ENCODE measurements at regions not wholly inside any gene's neighbourhood (a gene's known extent, or its start where the extent isn't known, plus 50 kb on each side); places are given as distances from the start of the nearest gene placed in this dataset.

DNA sequence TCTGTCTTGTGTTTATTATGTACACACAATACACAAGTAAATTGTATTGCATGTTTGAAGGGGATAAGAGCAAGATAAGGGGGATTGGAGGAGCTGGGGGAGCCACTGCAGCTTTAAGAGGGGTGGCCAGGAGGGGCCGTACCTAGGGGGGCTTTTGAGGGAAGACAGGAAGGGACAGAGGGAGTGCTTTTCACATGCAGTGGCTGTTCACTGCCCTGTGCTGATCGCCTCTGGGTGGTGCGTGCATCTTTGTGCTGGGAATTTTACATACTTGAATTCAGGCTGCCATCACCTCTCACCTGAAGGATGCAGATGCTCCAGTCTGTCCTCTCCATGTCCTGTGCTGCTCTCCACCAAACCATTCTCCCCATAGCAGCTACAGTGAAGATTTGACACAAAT is 179.5 kb downstream of the PTPRU start:
- H3K4me3 ChIP-seq (ENCODE audit: low read length), result no peak overlapping the region
- H3K27me3 ChIP-seq (ENCODE audit: control insufficient read depth, insufficient read depth, low read length, poor library complexity, severe bottlenecking), result no peaks in the 10 kb centered on the region
- Mint-ChIP-seq H3K27me3 (ENCODE audit: insufficient read depth) (peaks cover 4% of the 10 kb centered on the region), H3K4me1 (peaks cover 16% of the 10 kb centered on the region), H3K27ac (no peak overlapping the region), H3K4me3 (no peak overlapping the region), H3K9me3 (peaks cover 3% of the 10 kb centered on the region), H3K36me3 (ENCODE audit: low read depth) (no peaks in the 10 kb centered on the region)
- H3K9ac ChIP-seq (ENCODE audit: extremely low read depth, low read length, poor library complexity, severe bottlenecking), result no peak overlapping the region
- TF ChIP-seq, protein P1, sequence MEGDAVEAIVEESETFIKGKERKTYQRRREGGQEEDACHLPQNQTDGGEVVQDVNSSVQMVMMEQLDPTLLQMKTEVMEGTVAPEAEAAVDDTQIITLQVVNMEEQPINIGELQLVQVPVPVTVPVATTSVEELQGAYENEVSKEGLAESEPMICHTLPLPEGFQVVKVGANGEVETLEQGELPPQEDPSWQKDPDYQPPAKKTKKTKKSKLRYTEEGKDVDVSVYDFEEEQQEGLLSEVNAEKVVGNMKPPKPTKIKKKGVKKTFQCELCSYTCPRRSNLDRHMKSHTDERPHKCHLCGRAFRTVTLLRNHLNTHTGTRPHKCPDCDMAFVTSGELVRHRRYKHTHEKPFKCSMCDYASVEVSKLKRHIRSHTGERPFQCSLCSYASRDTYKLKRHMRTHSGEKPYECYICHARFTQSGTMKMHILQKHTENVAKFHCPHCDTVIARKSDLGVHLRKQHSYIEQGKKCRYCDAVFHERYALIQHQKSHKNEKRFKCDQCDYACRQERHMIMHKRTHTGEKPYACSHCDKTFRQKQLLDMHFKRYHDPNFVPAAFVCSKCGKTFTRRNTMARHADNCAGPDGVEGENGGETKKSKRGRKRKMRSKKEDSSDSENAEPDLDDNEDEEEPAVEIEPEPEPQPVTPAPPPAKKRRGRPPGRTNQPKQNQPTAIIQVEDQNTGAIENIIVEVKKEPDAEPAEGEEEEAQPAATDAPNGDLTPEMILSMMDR (conservative IDR thresholded peaks at IDR 0.05), result no peak
- H3K4me1 ChIP-seq (ENCODE audit: control insufficient read depth, insufficient read depth, low read length), result no peaks in the 10 kb centered on the region
- H3K27ac ChIP-seq (ENCODE audit: low read depth, low read length), result no peak overlapping the region
- H3K9me3 ChIP-seq (ENCODE audit: control insufficient read depth, low read length), result peaks cover 6% of the 10 kb centered on the region
- H3K36me3 ChIP-seq (ENCODE audit: control insufficient read depth, insufficient read depth, low read length), result no peaks in the 10 kb centered on the region
- DNase-seq, result no peak
- WGBS, 2 experiments (ENCODE audit: insufficient coverage in 1 of 2, insufficient read length in 1 of 2), result 86 to 92% methylated on average over 2 to 3 of the region's 3 CpGs

DNA sequence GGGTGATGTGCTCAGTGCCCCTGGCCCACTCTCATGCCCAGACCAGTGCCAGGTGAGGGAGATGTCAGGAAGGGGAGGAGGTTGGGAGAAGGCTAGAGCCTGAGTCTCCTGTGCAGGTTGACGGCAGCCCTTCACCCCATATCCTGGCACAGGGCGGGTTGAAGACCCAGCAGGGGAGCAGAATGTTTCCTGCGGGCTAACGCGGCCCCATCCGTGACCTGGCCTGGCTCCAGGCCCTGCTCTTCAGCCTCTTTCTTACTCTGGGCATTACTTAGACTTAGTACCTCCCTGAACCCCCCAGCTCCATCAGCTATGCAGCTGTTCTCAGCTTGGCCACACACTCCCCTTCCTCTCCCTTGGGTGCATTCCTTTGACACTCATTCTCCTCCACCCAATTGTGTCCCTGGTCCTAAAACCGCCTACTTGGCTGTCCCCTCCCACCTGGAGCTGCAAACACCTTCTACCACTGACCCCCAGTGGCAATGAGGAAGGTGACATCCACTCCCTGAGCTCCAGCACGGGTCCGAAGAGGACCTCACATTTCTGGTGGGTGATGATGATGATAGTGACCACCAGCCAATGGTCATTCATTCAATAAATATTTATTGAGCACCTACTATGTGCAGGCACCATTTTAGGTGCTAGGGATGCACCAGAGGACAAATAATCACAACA is 179.0 kb downstream of the PTPRU start:
- Histone ChIP-seq H3K4me3 (ENCODE audit: low read length) (no peak overlapping the region), H3K27ac (ENCODE audit: low read depth, low read length) (no peak overlapping the region), H3K4me1 (ENCODE audit: control insufficient read depth, insufficient read depth, low read length) (no peaks in the 10 kb centered on the region), H3K9ac (ENCODE audit: extremely low read depth, low read length, poor library complexity, severe bottlenecking) (no peak overlapping the region), H3K36me3 (ENCODE audit: control insufficient read depth, insufficient read depth, low read length) (no peaks in the 10 kb centered on the region), H3K9me3 (ENCODE audit: control insufficient read depth, low read length) (peaks cover under 1% of the 10 kb centered on the region), H3K27me3 (ENCODE audit: control insufficient read depth, insufficient read depth, low read length, poor library complexity, severe bottlenecking) (no peaks in the 10 kb centered on the region)
- H3K27me3 Mint-ChIP-seq (ENCODE audit: insufficient read depth), result peaks cover 4% of the 10 kb centered on the region
- 76 to 100% methylated on average over 1 to 9 of the region's 9 CpGs for WGBS, 2 experiments (ENCODE audit: insufficient coverage in 1 of 2, insufficient read length in 1 of 2)
- H3K27ac Mint-ChIP-seq, result no peak overlapping the region
- no peak overlapping the region for H3K4me3 Mint-ChIP-seq
- TF ChIP-seq, protein P1 (conservative IDR thresholded peaks at IDR 0.05), result peak; percentile 70
- peaks cover 16% of the 10 kb centered on the region for H3K4me1 Mint-ChIP-seq
- H3K9me3 Mint-ChIP-seq, result no peaks in the 10 kb centered on the region
- H3K36me3 Mint-ChIP-seq (ENCODE audit: low read depth), result no peaks in the 10 kb centered on the region
- DNase-seq, result peak; percentile 81

DNA sequence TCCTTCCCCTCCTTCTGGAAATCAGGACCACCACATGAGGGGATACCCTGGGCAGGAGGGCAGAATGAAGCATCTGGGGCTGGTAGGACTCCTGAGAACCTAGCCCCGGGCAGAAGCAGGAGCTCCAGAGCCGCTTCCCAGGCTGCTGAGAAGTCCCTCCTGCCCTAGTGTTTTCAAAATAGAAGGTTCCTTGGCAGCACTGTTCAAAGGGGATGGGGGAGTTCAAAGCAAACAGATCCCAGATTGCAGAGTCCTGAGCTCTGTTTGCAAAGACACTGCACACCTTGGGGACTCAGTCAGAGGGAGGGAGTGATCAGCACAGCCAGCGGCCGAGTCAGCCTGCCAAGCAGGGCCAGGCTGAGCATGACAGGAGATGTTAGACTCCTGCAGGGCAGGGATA is 177.8 kb downstream of the PTPRU start:
- Histone ChIP-seq H3K36me3 (ENCODE audit: control insufficient read depth, insufficient read depth, low read length) (no peaks in the 10 kb centered on the region), H3K9ac (ENCODE audit: extremely low read depth, low read length, poor library complexity, severe bottlenecking) (no peak overlapping the region), H3K4me3 (ENCODE audit: low read length) (no peak overlapping the region), H3K9me3 (ENCODE audit: control insufficient read depth, low read length) (no peaks in the 10 kb centered on the region), H3K4me1 (ENCODE audit: control insufficient read depth, insufficient read depth, low read length) (no peaks in the 10 kb centered on the region), H3K27ac (ENCODE audit: low read depth, low read length) (no peak overlapping the region), H3K27me3 (ENCODE audit: control insufficient read depth, insufficient read depth, low read length, poor library complexity, severe bottlenecking) (no peaks in the 10 kb centered on the region)
- TF ChIP-seq, protein P1 (conservative IDR thresholded peaks at IDR 0.05), result no peak
- H3K27ac Mint-ChIP-seq, result no peak overlapping the region
- 80 to 87% methylated on average over 2 to 4 of the region's 4 CpGs for WGBS, 2 experiments (ENCODE audit: insufficient coverage in 1 of 2, insufficient read length in 1 of 2)
- no peaks in the 10 kb centered on the region for H3K9me3 Mint-ChIP-seq
- no peaks in the 10 kb centered on the region for H3K36me3 Mint-ChIP-seq (ENCODE audit: low read depth)
- H3K4me1 Mint-ChIP-seq, result peaks cover 15% of the 10 kb centered on the region
- H3K4me3 Mint-ChIP-seq, result no peak overlapping the region
- peaks cover 4% of the 10 kb centered on the region for H3K27me3 Mint-ChIP-seq (ENCODE audit: insufficient read depth)
- peak; percentile 19 for DNase-seq

Measured in endodermal cell (in vitro differentiated cells).